HTR-8/SVneo (cell line): ENCODE measurements at regions not wholly inside any gene's neighbourhood (a gene's known extent, or its start where the extent isn't known, plus 50 kb on each side); places are given as distances from the start of the nearest gene placed in this dataset.
A peak's percentile ranks its signal among the peaks of the same experiment; 100 is the strongest.

Experiments
- DNase-seq: peaks from one replicate; pipeline ENCODE4 v3.0.0; 2011; ENCODE audit warnings: low spot score, mixed read lengths; ENCODE audit not compliant: insufficient read length
- FAIRE-seq: peaks from 2 replicates; lab custom pipeline; 2011; peaks lifted over from hg19 to GRCh38; lab: Jason Lieb, UNC

DNA sequence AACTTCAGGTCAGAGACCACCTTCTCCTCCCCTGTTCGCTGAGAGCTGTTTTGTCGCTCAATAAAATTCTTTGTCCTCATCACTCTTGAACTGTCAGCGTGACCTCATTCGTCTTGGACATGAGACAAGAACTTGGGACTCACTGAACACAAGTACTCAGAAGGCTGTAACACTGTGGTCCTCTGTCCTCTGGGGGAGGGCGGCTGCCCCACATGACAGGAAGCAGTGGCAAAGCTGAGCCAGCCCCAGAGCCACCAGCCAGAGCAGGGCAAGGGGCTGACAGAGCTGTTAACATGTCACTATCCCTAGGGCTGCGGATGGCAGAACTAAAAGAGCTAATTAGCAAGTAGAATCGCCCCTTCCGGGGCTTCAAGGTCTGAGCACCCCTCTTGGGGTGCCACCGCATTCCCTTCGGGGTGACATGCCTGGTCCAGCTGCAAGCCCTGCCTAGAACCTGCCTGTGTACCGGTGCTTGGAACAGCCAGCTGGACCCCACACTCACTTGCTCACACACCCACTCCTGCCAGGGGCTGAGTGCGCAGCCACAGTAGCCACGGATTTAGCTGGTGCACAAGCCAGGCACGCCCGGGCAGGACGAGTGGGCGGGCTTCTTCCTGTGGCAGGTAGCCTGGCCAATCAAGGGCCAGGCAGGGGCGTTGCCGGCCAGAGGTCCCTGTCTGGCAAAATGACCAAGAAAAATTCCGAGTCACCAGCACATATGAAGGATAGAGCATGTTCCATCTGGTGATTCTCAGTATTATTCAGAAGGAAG, 648.6 kb upstream of the AGA start:
- FAIRE-seq (no peak), DNase-seq (no peak)

DNA sequence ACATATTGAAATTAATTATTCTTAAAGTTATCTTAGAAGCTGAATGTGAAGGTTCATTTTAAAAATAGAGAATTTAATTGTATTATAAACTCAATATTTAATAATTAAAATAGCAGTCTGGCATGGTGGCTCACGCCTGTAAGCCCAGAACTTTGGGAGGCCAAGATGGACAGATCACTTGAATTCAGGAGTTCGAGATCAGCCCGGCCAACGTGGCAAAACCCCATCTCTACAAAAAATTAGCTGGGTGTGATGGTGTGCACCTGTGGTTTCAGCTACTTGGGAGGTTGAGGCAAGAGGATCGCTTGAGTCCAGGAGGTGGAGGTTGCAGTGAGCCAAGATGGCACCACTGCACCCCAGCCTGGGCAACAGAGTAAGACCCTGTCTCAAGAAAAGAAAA, 659.9 kb upstream of the AGA start:
- FAIRE-seq: no peak

DNA sequence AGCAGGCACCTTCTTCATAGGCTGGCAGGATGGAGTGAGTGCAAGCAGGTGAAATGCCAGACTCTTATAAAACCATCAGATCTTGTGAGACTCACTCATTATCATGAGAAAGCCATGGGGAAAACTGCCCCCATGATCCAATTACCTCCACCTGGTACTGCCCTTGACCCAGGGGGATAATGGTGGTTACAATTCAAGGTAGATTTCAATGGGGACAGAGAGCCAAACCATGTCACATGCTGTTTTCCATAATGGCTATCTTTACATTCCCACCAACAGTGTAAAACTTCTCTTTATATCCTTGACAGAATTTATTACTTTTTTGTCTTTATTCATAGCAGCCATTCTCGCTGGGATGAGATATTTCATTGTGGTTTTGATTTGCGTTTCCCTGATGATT, 663.0 kb upstream of the AGA start:
- DNase-seq (no peak), FAIRE-seq (no peak)

More for the DNA sequence above, 659.9 kb upstream of the AGA start:
- DNase-seq: no peak

DNA sequence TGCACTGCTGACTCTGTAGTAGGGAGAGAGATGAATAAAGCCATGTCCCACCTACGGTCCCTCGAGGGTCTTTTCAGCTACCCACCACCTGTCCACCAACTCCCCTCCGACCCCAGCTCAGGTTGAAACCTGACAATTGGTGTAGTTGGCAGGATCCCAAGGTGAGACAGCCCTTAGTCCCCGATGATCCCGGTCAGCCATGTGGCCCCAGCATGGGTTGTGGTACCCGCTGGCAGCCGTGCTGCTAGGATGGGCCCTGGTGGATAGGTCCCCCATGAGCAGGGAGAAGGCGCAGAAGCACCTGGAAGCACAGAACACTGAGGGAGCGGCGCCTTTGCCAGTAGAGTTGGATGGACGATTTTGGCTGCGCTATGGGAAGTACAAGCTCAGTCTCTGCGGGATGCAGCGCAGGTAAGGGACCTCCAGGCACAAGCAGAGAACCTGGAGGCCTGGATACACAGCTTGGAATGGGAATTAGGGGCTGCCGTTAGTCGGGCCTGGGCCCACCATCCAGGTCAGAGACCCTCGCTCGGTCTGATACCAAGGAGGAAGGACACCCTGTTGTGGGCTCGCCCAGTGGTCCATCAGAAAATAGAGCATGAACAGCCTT, 694.6 kb upstream of the AGA start:
- no peak for FAIRE-seq
- no peak for DNase-seq

DNA sequence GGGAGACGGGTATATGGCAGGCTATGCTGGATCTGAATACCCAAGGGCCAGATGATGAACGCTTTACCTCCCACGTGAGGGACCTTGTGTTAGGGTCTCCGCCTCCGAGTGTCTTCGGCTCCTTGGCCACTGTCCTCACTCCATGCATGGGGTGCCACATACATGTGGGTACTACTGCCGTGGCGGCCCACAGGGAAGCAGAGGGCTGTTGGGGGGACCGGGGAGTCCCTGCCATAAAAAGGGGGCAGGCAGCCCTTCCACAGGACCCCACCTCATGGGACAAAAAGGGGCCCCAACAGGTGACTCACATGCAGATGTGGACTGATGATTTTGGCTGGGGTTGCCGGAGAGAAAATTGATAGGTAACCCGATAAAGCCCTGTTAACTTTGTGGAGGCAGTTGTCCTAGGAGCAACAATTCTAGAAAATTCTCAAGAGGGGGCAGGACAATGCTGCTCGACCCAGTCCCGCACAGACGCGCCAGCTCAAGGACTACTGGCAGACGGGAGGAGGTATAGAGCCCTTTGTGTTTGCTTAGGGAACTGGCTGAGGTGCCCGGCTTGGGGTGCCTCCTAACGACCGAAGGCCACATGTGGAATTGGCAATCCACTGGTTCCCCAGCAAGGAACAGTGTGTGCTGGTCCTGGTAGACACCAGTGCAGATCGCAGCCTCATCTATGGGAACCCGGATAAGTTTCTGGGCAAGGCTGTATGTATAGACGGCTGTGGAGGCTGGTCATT, 695.7 kb upstream of the AGA start:
- no peak for FAIRE-seq
- no peak for DNase-seq

DNA sequence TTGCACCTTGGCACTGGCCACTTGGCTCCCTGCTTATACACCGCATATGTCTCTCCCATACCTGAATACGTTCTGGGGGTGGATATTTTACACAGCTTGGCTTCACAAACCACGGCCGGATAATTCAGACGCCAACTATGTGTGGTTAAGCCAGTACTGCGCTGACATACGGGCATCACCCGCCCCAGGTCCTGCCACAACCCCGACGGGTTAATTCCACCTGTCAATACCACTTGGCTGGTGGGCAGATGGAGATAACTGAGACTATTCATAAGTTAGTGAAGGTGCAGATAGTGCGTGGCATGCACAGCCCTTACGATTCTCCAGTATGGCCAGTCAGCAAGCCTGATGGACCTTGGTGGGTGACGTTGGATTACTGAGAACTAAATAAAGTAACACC, 696.3 kb upstream of the AGA start:
- no peak for FAIRE-seq
- DNase-seq: no peak

DNA sequence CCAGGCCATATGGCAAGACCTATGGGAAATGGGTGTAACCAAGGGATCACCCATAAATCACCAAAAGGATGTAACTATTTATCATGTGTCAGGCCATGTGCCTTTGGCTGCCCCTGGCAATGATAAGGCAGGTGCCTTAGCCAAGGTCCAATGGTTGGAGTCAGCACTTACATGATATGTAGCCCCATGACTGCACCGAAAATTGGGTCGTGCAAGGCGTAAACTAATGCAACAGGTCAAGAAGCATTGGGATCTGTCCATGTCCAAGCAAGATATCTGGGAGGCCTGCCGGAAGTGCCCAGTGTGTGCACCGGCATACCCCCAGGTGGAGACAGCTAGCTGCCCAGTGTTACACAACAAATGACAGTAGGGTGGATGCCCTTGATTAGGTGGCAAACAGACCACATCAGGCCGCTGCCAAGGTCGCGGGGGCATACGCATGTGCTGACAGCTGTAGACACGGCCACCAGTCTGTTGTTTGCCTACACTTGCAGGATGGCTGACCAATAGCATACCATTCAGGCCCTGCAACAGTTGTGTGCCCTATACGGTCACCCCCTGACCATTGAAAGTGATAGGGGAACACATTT, 698.2 kb upstream of the AGA start:
- FAIRE-seq: no peak
- no peak for DNase-seq

DNA sequence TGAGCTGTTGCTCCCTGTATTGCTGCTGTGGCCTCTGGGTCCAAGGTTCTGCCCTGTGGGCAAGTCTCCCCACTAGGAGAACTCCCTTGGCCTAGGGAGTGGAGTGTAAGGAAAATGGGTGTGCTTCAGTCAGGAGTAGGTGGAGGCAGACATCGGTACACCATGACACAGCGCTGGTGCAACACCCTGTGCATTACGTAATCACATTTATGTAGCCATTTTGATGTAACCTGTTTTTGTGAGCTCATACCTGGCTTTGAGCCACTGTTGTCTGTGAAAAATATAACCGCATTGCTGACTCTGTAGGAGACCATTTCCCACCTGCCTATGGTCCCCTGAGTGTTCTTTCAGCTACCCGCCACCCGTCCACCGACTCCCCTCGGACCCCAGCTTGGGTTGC, 700.5 kb upstream of the AGA start:
- DNase-seq (no peak), FAIRE-seq (no peak)

DNA sequence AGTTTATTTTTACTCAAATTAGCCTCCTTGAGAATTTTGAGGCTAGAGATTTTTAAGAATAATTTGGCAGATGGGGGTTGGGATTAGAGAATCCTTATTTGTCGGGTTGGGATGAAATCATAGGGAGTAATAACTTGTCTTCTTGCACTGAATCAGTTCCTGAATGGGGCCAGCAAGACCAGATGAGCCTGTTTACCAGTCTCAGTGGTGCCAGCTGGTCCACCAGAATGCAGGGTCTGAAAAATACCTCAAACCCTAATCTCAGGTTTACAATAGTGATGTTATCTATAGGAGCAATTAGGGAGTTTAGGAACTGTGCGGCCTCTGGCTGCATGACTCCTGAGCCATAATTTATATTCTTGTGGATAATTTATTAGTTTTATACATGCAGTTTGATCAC, 705.9 kb upstream of the AGA start:
- FAIRE-seq (no peak), DNase-seq (no peak)

DNA sequence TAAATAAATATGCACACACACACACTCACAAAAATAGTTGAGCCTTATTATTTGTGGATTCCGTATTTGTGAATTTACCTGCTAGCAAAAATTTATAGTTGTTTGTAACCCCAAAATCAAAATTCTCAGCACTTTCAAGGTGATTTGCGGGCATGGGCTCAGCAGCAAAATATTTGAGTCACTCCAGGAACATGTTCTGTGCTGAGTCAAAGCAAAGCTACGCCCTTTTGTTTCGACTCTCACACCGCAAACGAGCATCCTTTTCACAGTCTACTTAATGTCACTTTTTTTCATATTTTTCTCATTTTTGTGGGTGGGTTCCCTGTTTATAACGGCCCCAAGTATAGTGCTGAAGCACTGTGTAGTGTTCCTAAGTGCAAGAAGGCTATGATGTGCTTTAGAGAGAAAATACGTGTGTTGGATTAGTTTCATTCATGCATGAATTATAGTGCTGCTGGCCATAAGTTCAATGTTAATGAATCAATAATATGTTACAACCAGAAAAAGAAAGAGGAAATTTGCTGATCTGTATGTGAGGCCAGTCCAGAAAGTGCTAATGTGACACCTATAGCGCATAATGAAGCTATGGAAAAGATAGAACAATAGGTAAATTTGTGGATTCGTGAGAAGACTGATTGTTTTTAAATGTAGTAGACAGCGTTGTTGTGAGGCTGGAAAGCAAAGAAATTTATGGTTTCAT, 723.2 kb upstream of the AGA start:
- DNase-seq: no peak
- no peak for FAIRE-seq

DNA sequence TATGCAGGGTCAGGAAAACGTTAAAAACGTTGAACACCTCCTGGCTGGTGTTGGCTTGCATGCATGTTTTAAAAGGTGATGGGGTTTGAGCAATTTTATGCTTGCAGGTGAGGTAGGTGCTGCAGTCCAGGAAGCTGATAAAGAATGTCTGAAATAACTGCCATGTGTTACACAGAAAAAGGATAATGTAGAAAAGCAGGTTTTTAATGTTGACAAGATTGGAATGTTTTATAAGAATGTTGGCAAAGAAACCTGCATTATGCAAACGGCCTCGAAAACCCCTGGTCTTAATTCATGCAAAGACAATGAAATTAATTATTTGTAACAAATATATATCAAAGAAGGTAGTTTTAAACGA, 723.7 kb upstream of the AGA start:
- FAIRE-seq: no peak
- no peak for DNase-seq

DNA sequence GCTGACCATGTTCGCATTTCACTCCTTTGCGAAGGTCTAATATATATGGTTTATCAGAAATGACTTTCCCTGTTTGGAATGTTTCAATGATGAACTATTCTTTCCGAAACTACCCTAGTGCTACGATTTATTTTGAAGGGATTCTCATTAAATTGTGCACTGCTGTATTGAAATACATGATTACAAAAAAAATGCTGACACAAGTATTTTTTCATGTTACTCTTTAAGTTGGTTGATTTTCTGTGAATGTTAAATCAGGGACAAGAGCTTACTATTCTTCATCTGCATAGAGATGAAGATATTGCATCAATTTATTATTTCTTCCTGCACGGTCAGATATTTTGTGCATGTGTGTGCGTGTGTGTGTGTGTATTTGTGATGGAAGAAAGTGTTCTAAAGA, 731.5 kb upstream of the AGA start:
- FAIRE-seq (no peak), DNase-seq (no peak)

DNA sequence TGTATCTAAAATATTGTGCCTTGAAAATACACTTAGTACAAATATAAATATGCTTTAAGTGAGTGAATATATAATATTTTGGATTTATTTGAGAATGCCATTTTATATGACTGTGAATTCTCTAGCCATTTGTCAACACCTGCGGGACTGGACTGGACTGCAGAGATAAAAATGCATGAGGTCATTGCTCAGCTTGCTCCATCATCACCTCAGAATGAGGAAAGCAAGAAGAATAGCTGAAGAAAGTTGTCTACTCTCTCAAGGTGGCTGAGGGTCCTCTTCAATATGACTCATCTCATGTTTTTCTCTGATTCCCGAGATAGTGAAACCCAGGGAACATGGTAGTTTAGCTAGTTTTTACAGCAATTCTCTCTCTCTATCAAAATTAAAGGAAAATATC, 732.5 kb upstream of the AGA start:
- no peak for FAIRE-seq
- DNase-seq: no peak

DNA sequence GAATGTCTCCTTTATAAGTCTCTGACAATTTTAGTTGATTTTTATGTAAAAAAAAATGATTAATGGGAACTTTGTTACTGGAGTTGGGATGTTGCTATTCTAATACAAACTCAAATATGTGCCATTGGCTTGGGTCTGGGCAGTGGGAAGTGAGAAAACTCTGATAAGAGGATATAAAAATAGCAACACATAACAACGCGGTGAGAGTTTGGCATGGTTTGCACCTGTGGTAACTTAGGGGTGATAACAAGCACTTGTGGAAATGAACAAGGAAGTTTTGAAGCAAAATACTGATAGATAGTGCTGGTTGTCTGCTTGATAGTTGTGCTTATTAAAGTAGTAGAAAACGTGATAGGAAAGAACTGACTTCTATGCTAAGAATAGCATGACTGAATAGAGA, 743.3 kb upstream of the AGA start:
- no peak for FAIRE-seq
- DNase-seq: no peak

DNA sequence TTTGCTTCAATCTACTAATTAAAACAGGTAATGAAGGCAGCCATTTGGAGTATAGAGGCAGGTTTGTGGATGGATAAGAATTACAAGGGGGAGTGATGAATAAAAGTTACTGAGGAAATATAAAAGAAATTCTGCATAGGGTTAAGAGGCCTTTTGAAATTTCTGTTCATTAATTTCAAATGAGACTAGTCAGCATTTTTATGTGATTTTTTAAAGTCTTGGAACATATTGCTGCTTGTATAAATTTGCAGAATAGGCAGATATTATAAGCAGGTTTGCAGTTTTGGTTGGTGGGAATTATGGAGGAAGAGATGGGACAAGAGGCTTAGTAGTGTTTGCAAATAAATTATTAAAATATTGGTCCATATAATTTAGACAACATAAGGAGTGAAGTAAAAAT, 750.4 kb upstream of the AGA start:
- FAIRE-seq: no peak
- no peak for DNase-seq

DNA sequence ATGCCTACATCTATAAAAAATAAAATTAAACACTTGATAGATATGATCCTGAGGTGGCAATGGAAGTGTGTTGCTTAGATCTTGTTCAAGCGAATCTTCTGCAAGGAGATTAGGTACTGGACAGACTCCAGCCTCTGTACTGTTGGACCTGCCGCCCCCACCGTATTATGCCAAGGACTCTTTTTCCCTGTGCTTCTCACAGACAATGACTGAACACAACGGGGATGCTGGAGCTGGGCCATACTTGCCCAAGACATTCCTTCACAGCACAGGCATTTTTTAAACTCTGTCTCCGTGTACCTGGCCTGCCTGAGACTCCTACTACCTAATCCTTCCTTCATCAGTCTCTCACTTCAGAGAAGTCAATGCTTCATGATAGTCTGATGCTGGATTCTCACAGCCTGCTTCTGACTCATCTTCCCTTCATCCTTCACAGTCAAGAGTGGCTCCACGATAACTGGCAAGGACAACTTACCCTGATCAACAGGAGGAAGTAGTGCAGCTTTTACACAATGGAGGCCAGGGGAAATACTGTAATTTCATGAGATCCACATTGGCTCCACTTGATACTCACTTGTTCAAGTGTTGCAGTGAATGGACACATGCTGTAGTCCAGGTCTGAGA, 754.6 kb upstream of the AGA start:
- no peak for FAIRE-seq
- no peak for DNase-seq

DNA sequence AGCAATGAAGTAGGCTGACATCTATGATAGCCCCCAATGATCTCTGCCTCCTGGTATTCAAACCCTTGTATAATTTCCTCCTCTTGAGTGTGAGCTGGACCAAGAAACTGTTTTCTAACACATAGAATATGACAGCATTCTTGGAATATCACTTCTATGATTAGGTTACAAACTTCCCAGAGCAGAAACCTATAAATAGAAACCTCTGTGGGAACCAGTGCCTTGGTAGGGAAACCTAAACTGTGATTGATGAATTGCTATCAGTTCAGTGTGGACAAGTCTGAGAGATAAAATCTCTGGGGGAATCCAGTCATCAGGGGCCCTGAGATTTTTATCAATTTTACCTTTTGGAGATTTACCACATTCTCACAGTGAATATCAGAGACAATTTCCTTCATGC, 756.5 kb upstream of the AGA start:
- DNase-seq (peak; percentile 9), FAIRE-seq (no peak)

DNA sequence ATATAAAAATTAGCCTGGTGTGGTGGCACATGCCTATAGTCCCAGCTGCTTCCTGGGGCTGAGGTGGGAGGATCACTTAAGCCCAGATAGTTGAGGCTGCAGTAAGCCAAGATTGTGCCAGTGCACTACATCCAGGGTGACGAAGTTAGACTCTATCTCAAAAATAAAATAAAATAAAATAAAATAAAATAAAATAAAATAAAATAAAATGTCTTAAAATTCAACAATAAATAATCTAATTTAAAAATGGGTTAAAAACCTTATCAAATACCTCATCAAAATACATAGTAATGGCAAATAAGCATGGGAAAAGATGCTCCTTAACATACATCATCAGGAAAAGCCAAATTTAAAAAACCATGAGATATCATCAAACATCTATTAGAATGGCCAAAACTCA, 760.2 kb upstream of the AGA start:
- DNase-seq: no peak
- no peak for FAIRE-seq

DNA sequence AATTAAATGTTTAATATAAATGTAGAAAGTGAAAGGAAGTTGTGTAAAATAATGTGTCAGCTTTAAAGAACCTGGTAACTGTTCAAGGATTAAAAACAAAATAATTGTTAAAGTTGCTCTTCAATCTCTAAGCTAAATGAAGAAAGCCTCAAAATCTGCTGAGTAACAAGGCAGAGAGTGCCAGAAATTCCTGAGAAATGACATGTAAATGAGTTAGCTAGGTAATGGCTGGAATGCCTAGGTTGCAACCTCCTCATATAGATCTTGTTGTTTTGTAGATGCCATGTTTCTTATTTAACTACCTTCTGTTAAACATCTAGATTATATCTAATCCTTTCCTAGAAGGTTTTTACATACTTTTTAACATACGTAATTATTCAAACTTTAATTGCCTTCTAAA, 763.6 kb upstream of the AGA start:
- DNase-seq (no peak), FAIRE-seq (no peak)

DNA sequence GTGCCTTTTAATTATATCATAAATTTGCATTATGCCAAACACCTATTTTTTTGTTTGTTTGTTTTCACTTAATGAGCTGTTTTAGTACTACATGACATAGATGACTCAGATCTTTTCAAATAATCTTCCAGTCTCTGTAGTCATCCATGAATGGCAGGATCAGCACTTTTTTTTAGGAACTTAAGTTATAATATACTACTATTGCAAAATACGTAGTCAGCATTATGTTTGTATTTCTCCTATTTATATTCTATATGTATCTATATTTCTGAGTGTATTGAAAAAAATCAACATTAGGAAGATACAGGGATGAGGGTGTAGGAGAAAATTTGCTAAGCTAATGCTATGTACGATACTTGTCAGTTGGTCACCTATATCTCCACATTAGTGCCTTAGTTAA, 773.1 kb upstream of the AGA start:
- DNase-seq (no peak), FAIRE-seq (no peak)
